ENCODE measurements at regions not wholly inside any gene's neighbourhood (a gene's known extent, or its start where the extent isn't known, plus 50 kb on each side); places are given as distances from the start of the nearest gene placed in this dataset.

DNA sequence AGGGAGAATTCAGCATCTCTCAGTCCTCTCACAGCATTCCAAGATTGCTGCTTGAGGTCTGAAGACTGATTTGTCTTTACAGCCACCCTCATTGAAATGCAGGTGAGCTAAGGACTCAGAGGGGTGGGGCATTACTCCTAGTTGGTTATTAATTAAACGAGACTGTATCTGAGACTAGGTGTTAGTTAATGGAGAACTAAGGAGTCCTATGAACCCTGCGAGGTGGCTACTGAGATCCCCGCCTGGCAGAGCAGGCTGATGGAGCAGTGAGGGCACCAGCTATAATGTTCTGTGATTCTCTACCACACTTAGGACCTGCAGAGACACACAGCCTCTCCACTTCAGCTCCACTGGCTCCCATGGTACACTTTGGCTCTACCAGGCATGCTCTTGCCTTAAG is 215.3 kb downstream of the MID1IP1 start:
- no peak overlapping the region for H4K91ac ChIP-seq (ENCODE audit: low read length)
- no peak overlapping the region for H2AK5ac ChIP-seq (ENCODE audit: low read length, severe bottlenecking)
- H2BK12ac ChIP-seq (ENCODE audit: low read length in 2 of 2) = no peak overlapping the region
- no peak overlapping the region for H3K18ac ChIP-seq (ENCODE audit: low read depth in 1 of 2, low read length in 2 of 2)
- H3K9ac ChIP-seq (ENCODE audit: low read length) = no peak overlapping the region
- H3K14ac ChIP-seq (ENCODE audit: low read length in 2 of 2) = no peak overlapping the region
- DNase-seq = no peak
- H2AFZ ChIP-seq (ENCODE audit: low read depth, low read length) = no peak overlapping the region
- no peak overlapping the region for H3K4me3 ChIP-seq (ENCODE audit: insufficient read depth in 1 of 2, low read depth in 1 of 2, low read length in 2 of 2)
- no peak overlapping the region for H3K4ac ChIP-seq (ENCODE audit: low read depth in 1 of 2, low read length in 2 of 2)
- no peak overlapping the region for H3K27ac ChIP-seq (ENCODE audit: low read length, poor library complexity, severe bottlenecking)
- H3K4me2 ChIP-seq (ENCODE audit: low read length, poor library complexity, severe bottlenecking) = no peak overlapping the region
- H3K79me1 ChIP-seq (replicated peaks; ENCODE audit: low read length, poor library complexity, severe bottlenecking) = no peaks in the 10 kb centered on the region
- H3K9me3 ChIP-seq (ENCODE audit: control insufficient read depth, low read length) = no peaks in the 10 kb centered on the region
- no peak overlapping the region for H2BK15ac ChIP-seq (ENCODE audit: low read depth, poor library complexity, severe bottlenecking)
- H3K4me1 ChIP-seq (ENCODE audit: control insufficient read depth, insufficient read depth, low read depth, low read length) = no peaks in the 10 kb centered on the region
- H4K8ac ChIP-seq (ENCODE audit: low read length) = no peak overlapping the region
- H2BK5ac ChIP-seq (ENCODE audit: low read depth, low read length, poor library complexity, severe bottlenecking) = no peak overlapping the region
- H3K23ac ChIP-seq (ENCODE audit: low read length in 2 of 2) = no peak overlapping the region
- no peaks in the 10 kb centered on the region for H3K36me3 ChIP-seq (ENCODE audit: control insufficient read depth in 1 of 2, insufficient read depth in 2 of 2, low read depth in 1 of 2, low read length in 2 of 2)
- no peak overlapping the region for H2BK120ac ChIP-seq (ENCODE audit: low read depth, low read length)
- H3K27me3 ChIP-seq (ENCODE audit: control insufficient read depth in 1 of 2, insufficient read depth in 1 of 2, low read length in 2 of 2) = peaks cover 4 to 40% of the 10 kb centered on the region in 2 experiments
- WGBS = 100% methylated on average over 2 of the region's 3 CpGs

DNA sequence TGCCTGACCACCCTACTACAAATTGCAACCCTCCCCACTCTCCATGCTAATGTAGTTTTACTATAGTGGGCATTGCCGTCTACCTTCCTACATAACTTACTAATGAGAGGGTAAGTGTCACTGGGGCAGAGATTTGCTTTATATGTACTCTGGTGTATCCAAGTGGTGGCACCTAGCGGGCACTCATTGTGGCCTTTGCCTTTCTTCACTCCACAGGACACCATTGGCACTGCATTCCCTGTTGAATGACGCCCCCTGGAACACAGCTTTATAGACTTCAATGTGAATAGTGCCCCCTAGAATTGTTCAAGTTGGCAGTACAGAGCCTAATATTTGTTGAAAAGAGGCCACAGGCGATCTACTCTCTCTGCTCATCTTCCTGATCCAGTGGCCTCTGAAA is 215.8 kb downstream of the MID1IP1 start:
- no peak overlapping the region for H3K4me3 ChIP-seq (ENCODE audit: insufficient read depth in 1 of 2, low read depth in 1 of 2, low read length in 2 of 2)
- 80% methylated on average over 1 of the region's 4 CpGs for WGBS
- no peak overlapping the region for H3K9ac ChIP-seq (ENCODE audit: low read length)
- H3K4ac ChIP-seq (ENCODE audit: low read depth in 1 of 2, low read length in 2 of 2) = no peak overlapping the region
- no peak overlapping the region for H3K14ac ChIP-seq (ENCODE audit: low read length in 2 of 2)
- H2BK5ac ChIP-seq (ENCODE audit: low read depth, low read length, poor library complexity, severe bottlenecking) = no peak overlapping the region
- no peaks in the 10 kb centered on the region for H3K9me3 ChIP-seq (ENCODE audit: control insufficient read depth, low read length)
- no peak overlapping the region for H2AFZ ChIP-seq (ENCODE audit: low read depth, low read length)
- H4K91ac ChIP-seq (ENCODE audit: low read length) = no peak overlapping the region
- H3K36me3 ChIP-seq (ENCODE audit: control insufficient read depth in 1 of 2, insufficient read depth in 2 of 2, low read depth in 1 of 2, low read length in 2 of 2) = no peaks in the 10 kb centered on the region
- no peak overlapping the region for H2AK5ac ChIP-seq (ENCODE audit: low read length, severe bottlenecking)
- no peak overlapping the region for H2BK12ac ChIP-seq (ENCODE audit: low read length in 2 of 2)
- DNase-seq = no peak
- H3K4me1 ChIP-seq (ENCODE audit: control insufficient read depth, insufficient read depth, low read depth, low read length) = no peaks in the 10 kb centered on the region
- no peak overlapping the region for H3K23ac ChIP-seq (ENCODE audit: low read length in 2 of 2)
- peaks cover 4 to 45% of the 10 kb centered on the region in 2 experiments for H3K27me3 ChIP-seq (ENCODE audit: control insufficient read depth in 1 of 2, insufficient read depth in 1 of 2, low read length in 2 of 2)
- no peak overlapping the region for H2BK15ac ChIP-seq (ENCODE audit: low read depth, poor library complexity, severe bottlenecking)
- H4K8ac ChIP-seq (ENCODE audit: low read length) = no peak overlapping the region
- H3K4me2 ChIP-seq (ENCODE audit: low read length, poor library complexity, severe bottlenecking) = no peak overlapping the region
- no peak overlapping the region for H3K18ac ChIP-seq (ENCODE audit: low read depth in 1 of 2, low read length in 2 of 2)
- no peaks in the 10 kb centered on the region for H3K79me1 ChIP-seq (replicated peaks; ENCODE audit: low read length, poor library complexity, severe bottlenecking)
- H3K27ac ChIP-seq (ENCODE audit: low read length, poor library complexity, severe bottlenecking) = no peak overlapping the region
- no peak overlapping the region for H2BK120ac ChIP-seq (ENCODE audit: low read depth, low read length)

DNA sequence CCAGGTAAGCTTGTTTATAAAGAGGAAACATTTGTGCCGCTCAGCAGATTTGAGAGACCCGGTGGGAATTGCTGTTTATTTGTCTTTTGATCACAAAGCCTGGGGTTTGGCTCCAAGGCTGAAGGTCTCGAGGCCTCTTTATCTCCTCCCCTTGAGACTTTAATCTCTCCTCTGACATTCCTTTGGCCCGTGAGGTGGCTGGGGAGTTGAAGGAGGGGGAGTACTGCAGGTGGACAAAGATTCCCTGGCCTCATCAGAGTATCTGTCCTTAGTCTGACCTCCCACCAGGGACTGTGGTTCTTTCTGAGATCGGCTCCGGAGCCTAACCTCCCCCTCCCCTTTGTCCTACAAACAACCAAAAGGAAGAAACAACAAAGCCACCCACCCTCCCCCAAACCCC is 216.5 kb downstream of the MID1IP1 start:
- no peak overlapping the region for H2BK5ac ChIP-seq (ENCODE audit: low read depth, low read length, poor library complexity, severe bottlenecking)
- no peak overlapping the region for H4K8ac ChIP-seq (ENCODE audit: low read length)
- no peak overlapping the region for H3K27ac ChIP-seq (ENCODE audit: low read length, poor library complexity, severe bottlenecking)
- H2BK12ac ChIP-seq (ENCODE audit: low read length in 2 of 2) = no peak overlapping the region
- no peak overlapping the region for H3K14ac ChIP-seq (ENCODE audit: low read length in 2 of 2)
- no peaks in the 10 kb centered on the region for H3K4me1 ChIP-seq (ENCODE audit: control insufficient read depth, insufficient read depth, low read depth, low read length)
- no peak overlapping the region for H3K23ac ChIP-seq (ENCODE audit: low read length in 2 of 2)
- H2AK5ac ChIP-seq (ENCODE audit: low read length, severe bottlenecking) = no peak overlapping the region
- H4K91ac ChIP-seq (ENCODE audit: low read length) = no peak overlapping the region
- WGBS = 64% methylated on average over 3 of the region's 6 CpGs
- no peak overlapping the region for H3K4me3 ChIP-seq (ENCODE audit: insufficient read depth in 1 of 2, low read depth in 1 of 2, low read length in 2 of 2)
- H3K9me3 ChIP-seq (ENCODE audit: control insufficient read depth, low read length) = no peaks in the 10 kb centered on the region
- H2BK120ac ChIP-seq (ENCODE audit: low read depth, low read length) = no peak overlapping the region
- H3K36me3 ChIP-seq (ENCODE audit: control insufficient read depth in 1 of 2, insufficient read depth in 2 of 2, low read depth in 1 of 2, low read length in 2 of 2) = no peaks in the 10 kb centered on the region
- H2AFZ ChIP-seq (ENCODE audit: low read depth, low read length) = no peak overlapping the region
- no peak for DNase-seq
- no peaks in the 10 kb centered on the region for H3K79me1 ChIP-seq (replicated peaks; ENCODE audit: low read length, poor library complexity, severe bottlenecking)
- H2BK15ac ChIP-seq (ENCODE audit: low read depth, poor library complexity, severe bottlenecking) = no peak overlapping the region
- H3K4me2 ChIP-seq (ENCODE audit: low read length, poor library complexity, severe bottlenecking) = no peak overlapping the region
- no peak overlapping the region for H3K18ac ChIP-seq (ENCODE audit: low read depth in 1 of 2, low read length in 2 of 2)
- H3K4ac ChIP-seq (ENCODE audit: low read depth in 1 of 2, low read length in 2 of 2) = no peak overlapping the region
- no peak overlapping the region for H3K9ac ChIP-seq (ENCODE audit: low read length)
- H3K27me3 ChIP-seq (ENCODE audit: control insufficient read depth in 1 of 2, insufficient read depth in 1 of 2, low read length in 2 of 2) = peaks cover 4 to 48% of the 10 kb centered on the region in 2 experiments

DNA sequence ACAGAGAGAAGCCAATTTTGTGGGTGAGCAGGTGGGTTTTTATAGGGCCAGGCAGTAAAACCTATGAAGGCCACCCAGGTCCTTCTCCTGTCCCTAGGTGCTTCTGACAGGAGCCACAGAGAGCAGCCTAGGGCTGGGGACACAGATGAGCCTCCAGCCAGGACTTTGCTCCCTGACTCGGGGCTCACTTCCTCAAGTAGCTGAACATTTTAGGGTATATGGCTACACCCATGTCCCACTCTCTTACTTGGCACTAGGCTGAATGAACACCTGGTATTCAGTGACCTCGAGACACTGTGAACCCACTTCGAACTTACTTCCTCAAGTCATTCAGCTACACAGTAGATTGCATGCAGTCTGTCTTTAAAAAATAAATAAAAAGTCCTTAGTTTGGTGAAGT is 217.3 kb downstream of the MID1IP1 start:
- Histone ChIP-seq H4K91ac (ENCODE audit: low read length) (no peak overlapping the region), H2AFZ (ENCODE audit: low read depth, low read length) (no peak overlapping the region), H3K23ac (ENCODE audit: low read length in 2 of 2) (no peak overlapping the region), H3K14ac (ENCODE audit: low read length in 2 of 2) (no peak overlapping the region), H3K9me3 (ENCODE audit: control insufficient read depth, low read length) (no peaks in the 10 kb centered on the region), H3K36me3 (ENCODE audit: control insufficient read depth in 1 of 2, insufficient read depth in 2 of 2, low read depth in 1 of 2, low read length in 2 of 2) (no peaks in the 10 kb centered on the region), H2AK5ac (ENCODE audit: low read length, severe bottlenecking) (no peak overlapping the region), H3K9ac (ENCODE audit: low read length) (no peak overlapping the region), H3K27me3 (ENCODE audit: control insufficient read depth in 1 of 2, insufficient read depth in 1 of 2, low read length in 2 of 2) (peaks cover 4 to 48% of the 10 kb centered on the region in 2 experiments), H3K4me1 (ENCODE audit: control insufficient read depth, insufficient read depth, low read depth, low read length) (no peaks in the 10 kb centered on the region), H3K18ac (ENCODE audit: low read depth in 1 of 2, low read length in 2 of 2) (no peak overlapping the region), H2BK15ac (ENCODE audit: low read depth, poor library complexity, severe bottlenecking) (no peak overlapping the region), H3K4me3 (ENCODE audit: insufficient read depth in 1 of 2, low read depth in 1 of 2, low read length in 2 of 2) (no peak overlapping the region), H4K8ac (ENCODE audit: low read length) (no peak overlapping the region), H3K27ac (ENCODE audit: low read length, poor library complexity, severe bottlenecking) (no peak overlapping the region), H3K4me2 (ENCODE audit: low read length, poor library complexity, severe bottlenecking) (no peak overlapping the region), H2BK5ac (ENCODE audit: low read depth, low read length, poor library complexity, severe bottlenecking) (no peak overlapping the region), H2BK120ac (ENCODE audit: low read depth, low read length) (no peak overlapping the region), H2BK12ac (ENCODE audit: low read length in 2 of 2) (no peak overlapping the region), H3K4ac (ENCODE audit: low read depth in 1 of 2, low read length in 2 of 2) (no peak overlapping the region), H3K79me1 (replicated peaks; ENCODE audit: low read length, poor library complexity, severe bottlenecking) (no peaks in the 10 kb centered on the region)
- no peak for DNase-seq
- WGBS = 100% methylated on average over 1 of the region's 3 CpGs
